Epithelial cell of proximal tubule (primary cell): ENCODE measurements at regions not wholly inside any gene's neighbourhood (a gene's known extent, or its start where the extent isn't known, plus 50 kb on each side); places are given as distances from the start of the nearest gene placed in this dataset.

Experiments used
- DNase-seq: peaks from one replicate; pipeline ENCODE4 v3.0.0-alpha.2; 2011; ENCODE audit warnings: low read depth
- H3K4me3 ChIP-seq: 2 replicates; pipeline ENCODE4 v1.5.1; 2011; ENCODE audit warnings: low read depth, mild to moderate bottlenecking, low read length
- CTCF ChIP-seq: conservative IDR thresholded peaks from 2 replicates; pipeline ENCODE4 v1.5.1; 2012; ENCODE audit warnings: low read depth, mild to moderate bottlenecking, low read length

GRCh38 chr16:60318486-60318885, 1584.4 kb upstream of the GOT2 start:
- no peak for DNase-seq
- no peak overlapping the region for H3K4me3 ChIP-seq
- no peak for TF ChIP-seq CTCF

- no peak for DNase-seq
- TF ChIP-seq CTCF, result no peak
- H3K4me3 ChIP-seq, result no peak overlapping the region
Measured at GRCh38 chr16:60310846-60311445, 1576.8 kb upstream of the GOT2 start.

- DNase-seq, result no peak
- H3K4me3 ChIP-seq, result no peak overlapping the region
- no peak for TF ChIP-seq CTCF
Measured at GRCh38 chr16:60304720-60305119, 1570.6 kb upstream of the GOT2 start.

GRCh38 chr16:60304066-60304465, 1570.0 kb upstream of the GOT2 start:
- no peak for TF ChIP-seq CTCF

GRCh38 chr16:60302676-60303075, 1568.6 kb upstream of the GOT2 start:
- H3K4me3 ChIP-seq, result no peak overlapping the region
- TF ChIP-seq CTCF, result no peak
- no peak for DNase-seq

More at GRCh38 chr16:60304066-60304465, 1570.0 kb upstream of the GOT2 start:
- DNase-seq, result no peak
- no peak overlapping the region for H3K4me3 ChIP-seq

GRCh38 chr16:60302261-60302660, 1568.1 kb upstream of the GOT2 start:
- DNase-seq, result no peak
- no peak for TF ChIP-seq CTCF
- no peak overlapping the region for H3K4me3 ChIP-seq

- no peak overlapping the region for H3K4me3 ChIP-seq
- no peak for DNase-seq
- no peak for TF ChIP-seq CTCF
Measured at GRCh38 chr16:60299241-60299776, 1565.2 kb upstream of the GOT2 start.
